SK-N-SH (cell line): ENCODE measurements at regions not wholly inside any gene's neighbourhood (a gene's known extent, or its start where the extent isn't known, plus 50 kb on each side); places are given as distances from the start of the nearest gene placed in this dataset.

Experiments
- CHD2 ChIP-seq: fragments of 150-350 bp; IDR thresholded peaks from 2 replicates; pipeline ENCODE4 v1.6.1; 2018; ENCODE audit warnings: low read length; ENCODE audit not compliant: partially characterized antibody
- CTCF ChIP-seq: fragments of 200-600 bp; sonication (generic); IDR thresholded peaks from 2 replicates; pipeline ENCODE4 v1.6.1; 2017; ENCODE audit warnings: antibody characterized with exemption, mild to moderate bottlenecking, moderate library complexity
- ELF1 ChIP-seq: IDR thresholded peaks from 2 replicates; pipeline ENCODE4 v1.4.0; 2012
- EP300 ChIP-seq, 2 experiments: IDR thresholded peaks; 2 replicates each; pipeline versions ENCODE4 v1.4.0 to v1.6.1; 2012; ENCODE audit warnings: borderline replicate concordance in 1 of 2, low read depth in 1 of 2, low read length in 1 of 2
- FOXJ3 ChIP-seq: sonication (generic); formaldehyde crosslinking; IDR thresholded peaks from 2 replicates; pipeline ENCODE4 v1.5.1; 2020; ENCODE audit warnings: mild to moderate bottlenecking, missing genetic modification reagents
- JUND ChIP-seq: IDR thresholded peaks from 2 replicates; pipeline ENCODE4 v1.4.0; 2012
- POLR2AphosphoS5 ChIP-seq: IDR thresholded peaks from 2 replicates; pipeline ENCODE4 v1.6.1; 2012; ENCODE audit warnings: low read depth, low read length
- RXRA ChIP-seq: IDR thresholded peaks from 2 replicates; pipeline ENCODE4 v1.4.0; 2012; ENCODE audit warnings: low read depth, mild to moderate bottlenecking, borderline replicate concordance
- SIN3A ChIP-seq: IDR thresholded peaks from 2 replicates; pipeline ENCODE4 v1.6.1; 2012; ENCODE audit warnings: low read depth, mild to moderate bottlenecking, low read length, moderate library complexity, borderline replicate concordance
- TAF1 ChIP-seq: IDR thresholded peaks from 2 replicates; pipeline ENCODE4 v1.6.1; 2012; ENCODE audit warnings: low read depth, mild to moderate bottlenecking, low read length, moderate library complexity, borderline replicate concordance
- USF1 ChIP-seq: IDR thresholded peaks from 2 replicates; pipeline ENCODE4 v1.4.0; 2012; ENCODE audit warnings: low read depth, borderline replicate concordance
- YY1 ChIP-seq: IDR thresholded peaks from 2 replicates; pipeline ENCODE4 v1.4.0; 2012; ENCODE audit warnings: low read depth, mild to moderate bottlenecking

- TF ChIP-seq SIN3A (no peak), ELF1 (no peak), CTCF (no peak), USF1 (no peak), RXRA (no peak), TAF1 (no peak), EP300 (IDR thresholded peaks at IDR 0.05; ENCODE audit: borderline replicate concordance in 1 of 2, low read depth in 1 of 2, low read length in 1 of 2) (no peak), YY1 (no peak), POLR2AphosphoS5 (no peak), FOXJ3 (CRISPR knock-in tag) (no peak), CHD2 (no peak), JUND (no peak)
These were observed 222.8 kb upstream of the CDYL start for GRCh38 chr6:4553387-4553786.
